Activated CD4-positive, alpha-beta T cell treated with anti-CD3 and anti-CD28 coated beads, Interleukin-10, Interleukin-2, amounts not matched to agents 100 ng/mL and 50 ng/mL, durations not matched to agents 16 hours and 8 hours (primary cell): ENCODE measurements at regions not wholly inside any gene's neighbourhood (a gene's known extent, or its start where the extent isn't known, plus 50 kb on each side); places are given as distances from the start of the nearest gene placed in this dataset.
"Not testable (repeated sequence)": the region's sequence is repeated elsewhere in the genome, so short reads cannot be mapped to it uniquely, and the experiment has no call there.

Experiments
- DNase-seq: peaks from one replicate; pipeline ENCODE4 v3.0.0-alpha.2; 2020

DNA sequence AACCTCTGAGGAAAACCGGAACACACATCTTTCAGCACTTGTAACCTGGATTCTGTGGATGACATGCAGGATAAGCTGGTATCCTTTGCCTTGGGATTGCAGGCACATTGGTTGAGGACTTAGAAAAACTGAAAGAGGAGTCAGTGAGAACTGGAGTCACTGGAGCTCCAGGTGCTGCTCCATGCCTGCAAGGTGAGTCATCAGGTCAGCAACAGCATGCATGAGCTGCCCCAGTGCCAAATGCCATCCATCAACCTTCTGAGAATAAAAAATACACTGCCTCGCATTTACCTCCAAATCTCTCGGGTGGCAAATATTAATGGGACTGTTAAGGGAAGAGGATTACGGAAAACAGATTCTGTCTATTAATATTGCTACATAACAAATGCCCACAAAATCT lies 729.1 kb downstream of the NTRK3 start:
- DNase-seq: no peak

DNA sequence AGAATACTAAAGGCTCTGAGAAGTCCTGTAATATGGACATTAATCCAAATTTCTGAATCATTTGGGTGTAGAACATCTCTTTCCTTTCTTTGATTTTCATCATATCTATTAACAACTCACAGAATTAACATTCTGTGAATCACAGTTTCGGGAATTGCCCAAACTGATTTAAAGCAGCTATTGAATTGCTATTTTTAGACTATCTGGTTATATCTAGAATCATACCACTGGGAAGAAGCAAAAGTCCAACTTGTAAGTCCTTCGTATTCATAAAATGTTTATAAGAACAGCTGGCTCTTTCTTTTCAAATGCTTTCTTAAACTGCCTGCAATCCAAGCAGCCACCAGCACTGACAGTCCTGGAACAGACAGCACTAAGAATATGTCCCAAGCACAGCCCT lies 733.0 kb downstream of the NTRK3 start:
- no peak for DNase-seq

DNA sequence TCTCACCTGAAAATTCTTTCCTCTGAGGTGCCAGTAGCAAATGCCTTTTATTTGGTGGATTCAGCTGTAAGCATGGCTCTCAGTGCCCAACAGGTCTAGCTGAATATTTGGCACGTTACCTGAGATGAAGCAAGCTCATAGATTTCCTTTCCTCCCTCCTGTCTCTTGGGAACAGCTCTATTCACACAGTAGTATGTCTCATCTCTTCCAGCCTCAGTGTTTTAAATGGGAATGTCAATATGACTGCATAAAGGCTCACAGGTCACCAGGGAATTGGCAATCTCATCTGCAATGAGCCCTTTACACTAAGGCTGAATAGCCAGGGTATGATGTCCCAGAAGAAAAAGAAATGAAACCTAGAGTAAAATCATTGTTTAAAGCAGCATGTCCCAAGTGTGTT lies 733.5 kb downstream of the NTRK3 start:
- DNase-seq: no peak

DNA sequence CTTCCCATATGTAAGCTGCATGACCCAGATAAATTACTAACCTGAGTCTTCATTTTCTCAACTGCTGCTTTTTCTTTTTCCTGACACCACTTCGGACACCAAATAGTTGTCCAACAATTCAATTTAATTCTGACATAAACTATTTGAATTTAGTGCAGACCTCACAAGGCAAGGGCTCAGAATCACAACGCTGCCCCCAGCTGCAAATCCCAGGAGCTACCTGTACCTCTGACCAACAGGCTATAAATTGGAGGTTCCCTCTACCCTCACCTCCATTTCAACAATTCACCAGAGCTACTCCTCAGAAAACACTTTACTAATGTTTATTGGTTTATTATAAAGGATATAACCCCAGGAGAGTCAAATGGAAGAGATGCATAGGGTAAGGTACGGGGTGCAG lies 737.6 kb downstream of the NTRK3 start:
- DNase-seq: no peak

DNA sequence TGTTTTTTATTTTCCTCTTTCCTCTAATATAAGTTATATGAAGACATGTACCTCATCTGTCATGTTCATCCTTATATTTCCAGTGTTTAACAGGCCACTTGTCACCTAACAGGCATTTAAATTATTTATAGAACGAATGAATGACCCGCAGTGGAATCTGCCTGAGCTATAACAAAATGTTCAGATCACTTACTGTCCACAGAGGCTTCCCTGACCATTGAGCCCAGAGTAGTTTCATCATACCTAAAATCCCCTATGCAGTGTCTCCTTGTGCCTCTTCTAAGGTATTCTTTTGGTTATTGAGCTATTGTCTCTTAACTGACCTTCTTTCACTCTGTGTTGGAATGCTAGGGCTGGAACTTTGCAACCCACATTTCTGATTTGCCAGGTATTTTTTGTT lies 748.5 kb downstream of the NTRK3 start:
- DNase-seq: no peak

DNA sequence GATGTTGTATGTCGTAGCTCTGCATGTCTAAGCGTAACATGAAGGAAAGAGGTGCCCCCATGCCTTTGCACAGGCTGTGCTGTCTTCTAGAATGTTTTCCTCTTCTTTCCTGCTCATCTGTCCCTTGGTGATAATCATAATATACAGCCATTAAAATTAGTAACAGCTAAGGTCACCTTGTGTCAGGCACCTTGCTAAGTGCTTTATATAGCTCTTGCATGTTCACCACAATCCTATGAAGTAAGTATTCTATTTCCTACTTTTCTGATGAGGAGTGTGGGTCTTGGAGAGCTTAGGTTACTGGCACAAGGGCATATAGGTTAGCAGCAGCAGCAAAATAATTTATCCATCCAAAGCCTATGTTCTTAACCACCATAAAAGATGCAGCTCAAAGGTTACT lies 754.4 kb downstream of the NTRK3 start:
- no peak for DNase-seq

DNA sequence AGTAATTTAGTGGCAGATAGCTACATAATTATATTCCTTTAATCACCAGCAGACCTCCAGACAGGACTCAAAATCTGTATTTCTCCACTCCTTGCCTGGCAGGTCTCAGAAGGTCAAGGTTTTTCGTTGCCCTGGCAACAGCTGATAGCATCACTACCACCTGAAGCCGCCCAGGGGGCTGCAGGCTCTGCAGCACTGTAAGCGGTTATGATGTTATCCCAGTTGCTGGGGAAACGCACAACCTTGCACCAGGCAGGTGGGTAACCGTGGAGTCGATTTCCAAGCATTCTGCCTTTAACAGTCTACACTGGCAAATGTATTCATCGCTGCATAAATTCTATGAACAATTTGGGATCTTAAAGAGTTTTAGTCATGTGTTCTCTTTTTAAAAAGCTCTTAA lies 756.3 kb downstream of the NTRK3 start:
- no peak for DNase-seq

DNA sequence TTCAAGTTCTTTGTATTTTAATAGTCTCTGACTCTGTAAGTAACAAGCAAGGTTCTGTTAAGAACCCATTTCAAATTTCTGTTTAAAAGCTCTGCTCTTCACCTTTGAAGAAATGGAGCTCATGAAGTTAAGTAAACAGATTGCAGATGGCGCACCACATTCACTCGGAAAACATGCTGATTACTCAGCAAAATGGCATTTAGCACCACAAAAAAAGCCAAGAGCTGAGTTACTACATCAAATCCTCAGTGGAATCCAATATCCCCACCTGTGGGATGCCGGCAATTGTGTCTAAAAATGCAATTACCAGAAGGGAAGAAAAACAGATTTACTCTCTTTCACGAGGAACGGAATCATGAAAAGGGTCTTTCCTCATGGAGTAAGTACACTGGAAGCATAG lies 758.0 kb downstream of the NTRK3 start:
- DNase-seq: no peak

DNA sequence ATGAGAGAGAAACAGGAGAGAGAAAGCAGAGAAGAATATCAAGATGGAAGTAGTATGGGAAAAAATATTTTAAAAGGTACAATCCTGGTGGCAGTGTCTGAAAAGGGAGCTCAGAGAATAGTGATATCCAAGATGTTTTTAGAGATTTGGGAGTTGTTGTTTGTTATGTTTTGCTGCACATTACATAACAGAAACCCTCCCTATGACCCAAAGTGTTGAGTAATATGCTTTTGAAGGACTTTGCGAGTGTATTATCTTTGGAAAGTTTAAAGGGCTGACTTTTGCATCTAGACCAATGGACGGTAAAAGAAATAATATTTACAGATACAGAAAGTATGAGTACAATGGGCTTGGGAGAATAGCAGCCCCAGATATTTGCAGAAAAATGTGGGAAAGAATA lies 759.7 kb downstream of the NTRK3 start:
- DNase-seq: no peak

DNA sequence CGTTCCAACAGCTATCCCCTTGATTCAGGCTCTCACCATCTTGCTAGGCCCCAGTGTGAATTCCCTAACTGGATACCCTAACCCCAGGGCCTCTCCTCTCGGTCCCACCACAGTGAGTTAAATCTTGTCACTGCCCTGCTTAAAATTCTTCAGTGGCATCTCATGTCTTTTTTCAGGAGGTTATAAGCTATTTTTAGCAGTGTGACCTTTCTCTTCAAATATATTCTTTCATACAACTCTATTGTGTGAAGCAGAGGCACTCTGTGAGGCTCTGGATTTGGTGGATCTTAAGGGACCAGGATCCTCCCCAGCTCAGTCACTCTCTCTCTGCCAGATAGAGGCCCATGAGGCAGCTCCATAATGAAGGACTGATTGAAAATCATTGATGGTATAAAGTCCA lies 760.4 kb downstream of the NTRK3 start:
- DNase-seq: no peak

DNA sequence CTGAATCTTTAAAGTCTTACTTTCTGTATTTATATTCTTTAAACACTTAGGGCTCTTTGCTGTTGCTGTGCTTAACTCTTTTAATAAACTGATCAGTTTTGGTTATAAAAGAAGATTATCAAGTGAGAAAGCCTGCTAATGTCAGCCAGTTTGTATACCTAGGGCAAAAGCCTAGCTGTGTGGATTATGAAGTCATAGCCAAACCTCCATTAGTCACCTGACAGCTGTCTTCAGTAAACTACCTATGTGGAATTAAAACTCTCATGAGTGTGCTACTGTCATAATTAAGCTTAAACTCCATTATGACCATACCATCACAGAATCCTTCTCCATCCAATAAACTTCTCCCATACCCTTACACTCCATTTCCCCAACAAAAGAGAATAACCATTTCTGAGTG lies 762.7 kb downstream of the NTRK3 start:
- DNase-seq: no peak

DNA sequence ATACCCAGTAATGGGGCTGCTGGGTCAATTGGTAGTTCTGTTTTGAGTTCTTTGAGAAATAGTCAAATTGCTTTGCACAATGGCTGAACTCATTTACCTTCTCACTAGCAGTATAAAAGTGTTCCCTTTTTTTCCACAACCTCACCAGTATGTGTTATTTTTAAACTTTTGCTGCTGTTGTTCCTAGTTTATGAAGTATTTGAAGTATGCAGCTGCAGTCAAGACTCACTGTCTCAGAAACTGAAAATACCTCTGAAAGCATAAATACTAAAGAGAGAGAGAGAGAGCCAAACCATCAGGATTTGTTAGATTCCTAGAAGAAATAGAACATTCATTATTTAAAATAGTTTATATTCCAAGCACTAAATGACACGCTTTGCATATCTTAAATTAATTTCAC lies 764.2 kb downstream of the NTRK3 start:
- no peak for DNase-seq

DNA sequence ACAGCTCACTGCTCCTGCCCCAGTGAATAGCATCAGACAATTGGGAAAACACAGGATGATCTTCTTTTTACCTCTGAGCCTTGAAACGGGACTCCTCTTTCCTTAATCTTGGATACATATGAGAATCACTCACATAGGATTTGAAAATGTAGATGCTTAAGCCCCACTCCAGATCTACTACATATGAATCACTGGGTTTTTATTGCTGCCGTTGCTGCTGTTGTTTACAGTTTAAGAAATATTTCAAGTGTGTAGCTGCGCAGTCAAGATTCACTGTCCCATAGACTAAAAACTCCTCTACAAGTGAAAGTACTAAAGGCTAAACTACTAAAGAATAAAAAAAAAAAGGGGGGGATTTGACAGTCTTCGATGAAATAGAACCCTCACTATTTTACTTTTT lies 765.9 kb downstream of the NTRK3 start:
- no peak for DNase-seq

DNA sequence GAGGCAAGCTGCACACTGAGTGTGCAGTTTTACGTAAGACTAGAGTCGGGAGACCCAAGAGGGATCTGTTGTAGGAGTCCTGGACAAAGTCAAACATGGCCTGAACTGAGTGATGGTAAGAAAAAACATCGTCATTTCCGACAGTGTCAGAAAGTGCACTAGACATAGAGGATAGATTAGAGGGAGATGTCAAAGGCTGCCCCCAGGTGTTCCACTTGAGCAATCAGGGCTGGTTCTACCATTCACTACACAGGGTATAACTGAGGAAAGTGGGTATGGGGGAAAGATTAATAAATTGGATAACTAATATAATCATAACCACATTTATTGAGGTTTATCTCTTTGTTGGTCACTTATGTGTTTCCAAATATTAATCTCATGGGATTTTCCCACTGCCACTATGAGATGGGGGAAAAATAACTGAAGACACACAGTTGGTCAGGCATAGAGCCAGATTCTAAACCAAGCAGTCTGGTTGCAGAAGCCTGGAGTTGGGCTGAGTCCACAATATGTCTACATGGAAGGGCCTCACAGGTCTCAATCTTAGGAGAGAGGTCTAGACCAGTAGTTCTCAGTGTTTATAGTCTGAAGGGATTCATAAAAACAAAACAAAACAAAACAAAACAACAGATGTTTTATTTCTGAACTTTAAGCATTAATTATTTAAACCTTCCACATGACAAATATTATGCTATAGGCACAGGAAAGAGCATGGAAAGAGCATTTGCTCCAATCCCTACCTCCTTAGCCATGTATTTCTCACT lies 766.5 kb downstream of the NTRK3 start:
- DNase-seq: no peak

DNA sequence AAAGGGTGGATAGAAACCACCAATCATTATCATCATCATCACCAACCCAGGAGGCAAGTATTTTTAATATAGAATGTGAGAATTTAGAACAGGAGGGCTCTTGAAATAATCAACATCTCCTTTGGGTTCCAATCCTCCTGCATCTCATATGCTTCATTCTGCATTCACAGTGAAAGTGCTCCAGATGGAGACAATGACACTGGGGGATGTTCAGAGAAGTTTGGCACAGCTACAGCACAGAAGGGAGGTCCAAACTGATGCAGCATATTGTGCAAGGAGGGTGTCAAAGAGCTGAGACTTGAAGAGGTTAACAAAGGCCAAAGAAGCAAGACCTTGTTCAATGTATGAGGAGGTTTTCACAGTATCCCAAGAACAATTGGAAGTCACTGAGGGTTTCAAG lies 767.1 kb downstream of the NTRK3 start:
- DNase-seq: no peak

DNA sequence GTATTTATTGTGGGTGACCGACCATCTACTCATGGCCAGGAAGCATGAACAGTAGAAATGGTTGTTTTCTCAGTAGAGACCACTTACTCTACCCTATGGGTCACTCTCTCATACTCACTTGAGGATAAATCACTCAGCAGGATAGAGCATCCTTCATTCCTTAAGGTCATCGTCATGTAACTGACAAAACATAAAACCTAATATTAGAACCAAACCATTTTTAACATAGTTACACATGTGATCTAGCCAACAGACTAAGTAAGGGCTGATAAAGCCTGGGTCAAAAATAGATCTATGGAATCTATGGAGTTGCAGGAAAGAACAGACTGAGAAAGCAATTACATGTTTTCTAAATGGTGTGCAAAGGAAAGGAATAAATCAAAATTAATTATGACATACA lies 769.1 kb downstream of the NTRK3 start:
- no peak for DNase-seq

DNA sequence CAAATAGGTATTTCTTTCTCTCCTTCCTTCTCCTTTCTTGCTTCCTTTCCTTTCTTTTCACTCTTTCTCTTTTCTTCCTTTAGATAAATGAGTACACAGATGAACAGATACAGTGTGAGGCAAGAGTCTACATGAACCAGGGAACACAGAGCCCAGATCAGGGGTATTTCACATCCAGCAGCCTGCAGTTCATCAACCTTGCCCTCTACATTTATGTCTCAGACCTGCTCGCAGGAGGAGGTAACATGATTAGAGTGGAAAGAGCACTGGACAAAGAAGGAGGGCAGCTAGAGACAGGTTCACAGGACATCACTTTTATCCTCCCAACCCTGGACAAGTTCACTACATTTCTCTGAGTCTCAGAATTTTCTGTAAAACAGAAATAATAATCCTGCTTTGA lies 773.1 kb downstream of the NTRK3 start:
- DNase-seq: no peak

DNA sequence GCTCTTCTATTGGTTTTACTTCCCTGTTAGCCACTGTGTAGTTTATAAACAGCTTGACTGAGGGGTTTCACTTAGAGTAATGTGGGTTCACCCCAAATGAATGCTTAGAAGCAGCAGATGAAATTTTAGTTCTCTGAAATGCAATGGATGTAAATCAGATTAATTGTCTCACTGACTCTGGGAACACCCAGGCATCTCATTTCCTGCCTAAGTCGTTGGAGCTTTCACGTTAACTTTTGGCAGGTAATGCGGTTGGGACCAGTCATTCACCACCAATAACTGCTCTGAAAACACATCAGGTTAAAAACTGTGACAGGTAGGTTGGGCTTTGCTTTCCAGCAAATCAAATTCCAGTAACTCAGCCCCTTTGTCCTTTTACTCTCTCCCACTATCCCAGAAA lies 775.4 kb downstream of the NTRK3 start:
- DNase-seq: no peak

DNA sequence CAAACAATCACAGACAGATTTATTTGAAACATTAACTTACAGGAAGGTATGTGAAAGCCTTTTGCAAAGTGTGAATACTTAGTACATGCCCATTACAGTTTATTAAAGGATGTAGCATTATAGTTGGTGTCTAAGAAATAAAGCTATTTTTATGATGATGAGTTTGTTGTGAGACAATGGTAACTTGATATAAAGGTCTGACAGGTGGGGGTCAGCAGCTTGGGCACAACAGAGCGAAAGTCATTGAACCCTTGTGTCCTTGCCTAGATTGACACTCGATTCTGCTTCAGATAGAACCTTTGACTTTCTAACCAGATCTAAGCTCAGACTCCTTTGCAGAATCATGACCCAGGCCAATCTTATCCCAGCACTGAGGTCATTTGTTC lies 777.9 kb downstream of the NTRK3 start:
- DNase-seq: no peak

DNA sequence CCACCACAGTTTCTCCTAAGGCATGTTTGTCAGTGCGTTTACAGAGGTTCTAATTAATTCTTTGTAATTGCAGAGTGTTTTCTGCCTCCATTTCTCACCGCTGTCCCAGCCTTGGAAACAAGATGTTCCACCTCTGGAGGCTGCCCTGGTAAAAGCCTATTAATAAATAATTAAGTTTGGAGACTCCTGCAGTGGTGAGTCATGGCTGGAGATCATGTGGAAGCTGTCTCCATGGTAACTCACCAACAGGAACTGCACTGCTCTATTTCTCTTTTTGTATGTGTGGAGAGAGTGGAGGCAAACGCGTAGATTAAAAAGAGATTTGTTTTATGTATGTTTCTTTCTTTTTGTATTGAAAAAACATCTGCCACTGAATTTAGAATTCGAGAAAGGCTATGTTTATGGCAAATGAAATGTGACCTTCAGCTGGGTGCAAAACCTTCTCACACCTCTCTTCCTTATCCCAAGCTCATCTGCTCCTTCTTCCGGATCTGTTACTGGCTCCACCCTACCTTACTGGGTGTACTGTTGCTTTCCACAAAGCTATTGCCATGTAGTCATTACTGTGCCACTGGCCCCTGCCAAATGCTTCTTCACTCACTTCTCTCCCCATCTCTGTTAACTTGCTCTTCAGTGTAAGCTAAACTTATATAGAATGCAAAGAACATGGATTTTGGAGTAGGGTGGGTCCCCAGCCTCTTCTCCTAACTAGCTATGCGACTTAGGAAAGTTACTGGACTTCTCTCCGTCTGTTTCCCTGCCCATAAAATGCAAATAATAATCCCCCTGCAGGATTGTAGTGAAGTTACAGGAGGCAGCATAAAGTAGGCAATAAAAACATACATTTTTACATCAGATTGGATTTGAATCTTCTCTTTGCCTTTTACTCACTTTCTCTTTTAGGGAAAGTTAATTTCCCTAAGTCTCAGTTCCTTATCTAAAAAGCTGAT lies 778.5 kb downstream of the NTRK3 start:
- no peak for DNase-seq

DNA sequence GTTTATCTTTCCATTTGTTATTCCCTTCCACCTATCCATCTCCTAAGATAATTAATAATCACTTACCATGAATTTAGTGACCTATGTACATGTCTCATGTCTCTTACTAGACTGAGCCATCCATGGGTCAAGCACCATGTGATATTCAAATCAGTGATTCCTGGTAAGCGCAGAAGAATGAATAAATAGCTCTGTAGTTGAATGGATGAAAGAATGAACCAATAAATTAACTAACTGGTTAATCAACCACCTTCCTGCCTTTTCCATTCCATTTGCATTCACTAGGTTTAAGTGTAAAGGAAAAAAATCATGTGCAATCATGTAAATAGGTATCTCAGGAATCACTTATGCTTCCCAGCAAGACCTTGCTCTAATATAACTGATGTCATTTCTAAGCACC lies 779.5 kb downstream of the NTRK3 start:
- DNase-seq: no peak

DNA sequence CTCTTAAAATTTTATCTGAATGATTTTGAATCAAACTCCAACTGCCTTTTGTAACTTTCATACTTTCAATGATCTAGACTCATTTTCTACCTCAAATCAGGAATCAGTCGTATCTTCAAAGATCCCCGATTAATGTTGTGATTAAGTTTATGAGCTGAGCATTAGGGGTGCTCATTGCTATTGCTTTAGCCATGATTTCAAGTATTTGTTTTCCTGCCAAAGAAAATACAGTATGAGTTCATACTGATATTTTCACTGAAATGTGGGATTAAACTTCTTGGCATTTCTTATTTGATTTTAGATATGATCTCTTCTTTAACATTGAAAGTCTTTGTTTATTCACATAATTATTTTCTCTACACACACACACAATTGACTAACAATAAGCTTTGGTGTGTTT lies 785.6 kb downstream of the NTRK3 start:
- no peak for DNase-seq

DNA sequence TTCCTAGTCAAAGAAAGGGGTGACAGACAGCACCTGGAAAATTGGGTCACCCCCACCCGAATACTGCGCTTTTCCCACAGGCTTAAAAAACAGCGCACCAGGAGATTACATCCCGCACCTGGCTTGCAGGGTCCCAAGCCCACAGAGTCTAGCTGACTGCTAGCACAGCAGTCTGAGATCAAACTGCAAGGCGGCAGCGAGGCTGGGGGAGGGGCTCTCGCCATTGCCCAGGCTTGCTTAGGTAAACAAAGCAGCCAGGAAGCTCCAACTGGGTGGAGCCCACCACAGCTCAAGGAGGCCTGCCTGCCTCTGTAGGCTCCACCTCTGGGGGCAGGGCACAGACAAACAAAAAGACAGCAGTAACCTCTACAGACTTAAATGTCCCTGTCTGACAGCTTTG lies 792.6 kb downstream of the NTRK3 start:
- not testable (repeated sequence) for DNase-seq

DNA sequence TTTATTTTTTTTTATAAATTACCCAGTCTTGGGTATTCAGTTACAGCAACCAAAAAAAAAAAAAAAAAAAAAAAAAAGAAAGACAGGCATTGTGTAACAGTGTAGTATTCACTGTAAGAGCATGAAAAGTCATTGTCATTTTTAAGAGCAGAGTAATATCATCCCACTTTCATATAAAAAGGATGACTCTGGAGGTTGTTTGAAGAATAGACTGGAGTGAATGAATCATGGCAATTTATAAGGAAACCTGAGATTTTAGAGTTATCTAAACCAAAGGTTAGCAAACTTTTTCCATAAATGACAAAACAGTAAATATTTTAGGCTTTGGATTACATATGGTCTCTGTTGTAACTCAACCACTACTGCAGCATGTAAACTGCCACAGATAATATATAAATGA lies 794.9 kb downstream of the NTRK3 start:
- DNase-seq: no peak

DNA sequence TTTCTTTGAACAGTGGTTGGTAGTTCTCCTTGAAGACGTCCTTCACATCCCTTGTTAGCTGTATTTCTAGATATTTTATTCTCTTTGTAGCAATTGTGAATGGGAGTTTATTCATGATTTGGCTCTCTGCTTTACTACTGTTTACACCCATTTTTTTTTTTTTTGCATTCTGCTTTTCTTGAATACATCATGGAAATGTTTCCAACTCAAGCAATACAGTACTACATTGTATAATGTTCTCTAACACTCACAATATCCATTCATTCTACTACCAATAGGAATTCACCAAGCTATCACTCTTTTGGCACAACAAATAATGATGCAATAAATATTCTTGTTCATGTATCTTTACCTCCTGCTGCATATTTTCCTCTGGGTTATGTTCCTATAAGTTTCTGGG lies 801.7 kb downstream of the NTRK3 start:
- no peak for DNase-seq
